Choroid plexus epithelial cell (primary cell): ENCODE measurements at regions not wholly inside any gene's neighbourhood (a gene's known extent, or its start where the extent isn't known, plus 50 kb on each side); places are given as distances from the start of the nearest gene placed in this dataset.
"Not testable (repeated sequence)": the region's sequence is repeated elsewhere in the genome, so short reads cannot be mapped to it uniquely, and the experiment has no call there.

ENCODE experiments used
- DNase-seq: peaks from one replicate; pipeline ENCODE4 v3.0.0-alpha.2; 2010; ENCODE audit warnings: low read depth
- H3K4me3 ChIP-seq: 2 replicates; pipeline ENCODE4 v1.5.1; 2011; ENCODE audit warnings: low read depth, mild to moderate bottlenecking, control low read depth, low read length, moderate library complexity
- CTCF ChIP-seq: conservative IDR thresholded peaks from 2 replicates; pipeline ENCODE4 v1.5.1; 2011; ENCODE audit warnings: low read depth, mild to moderate bottlenecking, control low read depth, inconsistent platforms, low read length, moderate library complexity

- no peak for DNase-seq
- TF ChIP-seq CTCF: no peak
- H3K4me3 ChIP-seq: no peak overlapping the region
Measured at GRCh38 chr6:4209196-4209595, 73.8 kb upstream of the ECI2 start.

- DNase-seq: no peak
- no peak overlapping the region for H3K4me3 ChIP-seq
- TF ChIP-seq CTCF: no peak
Measured at GRCh38 chr6:4208158-4208557, 72.8 kb upstream of the ECI2 start.

- DNase-seq, H3K4me3 ChIP-seq: not testable (repeated sequence)
Measured at GRCh38 chr6:4203642-4204417, 68.5 kb upstream of the ECI2 start.

GRCh38 chr6:4192627-4193026 is 57.3 kb upstream of the ECI2 start:
- no peak overlapping the region for H3K4me3 ChIP-seq
- TF ChIP-seq CTCF: no peak
- no peak for DNase-seq

GRCh38 chr6:4192173-4192572 is 56.8 kb upstream of the ECI2 start:
- H3K4me3 ChIP-seq: no peak overlapping the region
- TF ChIP-seq CTCF: no peak
- DNase-seq: no peak

- no peak for TF ChIP-seq CTCF
- no peak for DNase-seq
- H3K4me3 ChIP-seq: no peak overlapping the region
Measured at GRCh38 chr6:4191271-4191721, 55.9 kb upstream of the ECI2 start.

- DNase-seq: no peak
- no peak overlapping the region for H3K4me3 ChIP-seq
- no peak for TF ChIP-seq CTCF
Measured at GRCh38 chr6:4189249-4189648, 53.9 kb upstream of the ECI2 start.
